NCI-H82 treated with DMSO at 0.1 percent for 48 hours (cell line): ENCODE measurements at regions not wholly inside any gene's neighbourhood (a gene's known extent, or its start where the extent isn't known, plus 50 kb on each side); places are given as distances from the start of the nearest gene placed in this dataset.
"Not testable (repeated sequence)": the region's sequence is repeated elsewhere in the genome, so short reads cannot be mapped to it uniquely, and the experiment has no call there.

Experiments used
- DNase-seq: peaks from one replicate; lab custom pipeline; 2025; ENCODE audit not compliant: unreplicated experiment; lab: John Stamatoyannopoulos, UW

DNA sequence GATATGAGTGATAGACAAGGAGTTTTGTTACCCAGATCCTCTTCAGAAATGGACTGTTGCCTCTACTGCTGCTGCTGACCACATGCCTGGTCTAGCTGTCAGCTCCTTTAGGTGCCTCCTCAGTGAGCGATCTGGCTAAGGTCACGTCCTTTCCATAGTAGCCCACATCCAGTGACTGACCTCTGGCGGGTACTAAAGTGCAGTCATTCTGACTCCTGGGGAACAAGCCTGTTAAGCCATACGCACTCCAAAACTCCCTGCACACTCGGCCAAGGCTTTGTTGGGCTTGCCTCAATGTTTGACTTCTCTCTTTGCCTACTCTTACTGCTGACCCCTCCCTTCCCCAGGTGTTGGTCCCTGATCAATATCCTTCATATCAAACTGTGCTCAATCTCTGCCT, 685.2 kb downstream of the IRS1 start:
- DNase-seq: no peak

GRCh38 chr2:226098861-226099745, 699.6 kb downstream of the NYAP2 start:
- DNase-seq: no peak

GRCh38 chr2:226095058-226095457, 695.5 kb downstream of the NYAP2 start:
- DNase-seq: no peak

- DNase-seq: no peak
Measured at GRCh38 chr2:226093364-226093763, 693.9 kb downstream of the NYAP2 start.

DNA sequence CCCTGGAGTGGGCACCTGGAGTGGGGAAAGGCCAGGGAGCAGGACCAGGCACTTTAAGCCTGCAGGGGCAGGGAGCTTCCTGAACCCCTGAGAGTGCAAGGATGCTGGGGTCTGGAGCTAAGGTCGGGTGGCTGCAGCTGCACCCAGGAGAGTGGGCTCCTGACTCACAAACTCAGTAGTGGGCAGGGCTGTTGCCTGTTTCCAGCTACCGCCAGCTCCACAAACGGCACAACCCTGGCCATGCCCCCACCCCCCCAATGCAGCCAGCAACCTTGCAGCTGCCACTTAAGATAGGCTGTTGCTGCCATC, 688.8 kb downstream of the NYAP2 start:
- DNase-seq: no peak

DNA sequence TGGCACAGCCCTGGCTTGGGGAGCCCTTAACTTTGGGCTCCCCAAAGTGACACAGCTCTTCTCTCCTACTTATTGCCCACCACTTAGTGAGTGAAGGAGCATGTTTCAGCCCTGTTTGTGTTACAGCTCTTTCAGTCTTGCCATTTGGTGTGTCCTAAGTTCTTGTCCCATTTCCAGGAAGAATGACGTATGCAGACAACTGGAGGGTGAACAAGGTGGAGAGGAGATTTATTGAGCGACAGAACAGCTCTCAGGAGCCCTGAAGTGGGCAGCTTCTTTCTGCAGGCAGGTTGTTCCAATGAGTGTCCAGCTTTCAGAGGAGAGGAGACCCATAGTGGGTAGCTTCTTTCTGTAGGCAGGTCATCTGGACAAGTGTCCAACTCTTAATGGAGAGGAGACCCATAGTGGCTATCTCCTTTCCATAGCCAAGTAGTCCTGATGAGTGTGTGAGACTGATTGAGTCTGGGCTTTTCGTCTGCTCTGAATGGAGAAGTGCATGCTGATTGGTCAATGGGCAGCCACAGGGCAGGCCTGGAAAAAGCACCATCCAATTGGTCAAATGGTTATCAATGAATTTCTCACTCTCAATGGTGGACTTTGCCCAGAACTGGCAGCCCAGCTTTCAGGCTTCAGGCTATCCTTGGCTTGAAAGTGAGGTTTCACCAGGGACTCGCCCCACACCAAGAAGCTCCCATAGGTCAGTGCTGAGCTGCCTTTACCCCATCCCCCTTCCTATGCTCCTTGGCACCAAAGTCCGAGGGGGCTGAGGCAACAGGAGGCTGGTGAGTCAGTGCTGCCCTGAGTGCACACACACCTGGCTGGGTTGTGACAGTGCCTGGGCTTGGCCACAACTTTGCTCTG, 688.2 kb downstream of the NYAP2 start:
- no peak for DNase-seq

- DNase-seq: no peak
Measured at GRCh38 chr2:226087051-226087450, 687.5 kb downstream of the NYAP2 start.

GRCh38 chr2:226086190-226086589, 686.7 kb downstream of the NYAP2 start:
- no peak for DNase-seq

DNA sequence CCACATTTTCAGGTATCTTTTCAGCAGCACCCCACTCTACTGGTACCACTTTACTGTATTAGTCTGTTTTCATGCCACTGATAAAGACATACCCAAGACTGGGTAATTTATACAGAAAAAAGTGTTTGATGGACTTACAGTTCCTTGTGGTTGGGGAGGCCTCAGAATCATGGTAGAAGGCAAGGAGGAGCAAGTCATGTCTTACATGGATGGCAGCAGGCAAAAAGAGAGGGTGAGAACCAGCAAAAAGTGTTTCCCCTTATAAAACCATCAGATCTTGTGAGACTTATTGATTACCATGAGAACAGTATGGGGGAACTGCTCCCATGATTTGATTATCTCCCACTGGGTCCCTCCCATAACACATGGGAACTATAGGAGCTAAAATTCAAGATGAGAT, 685.9 kb downstream of the NYAP2 start:
- DNase-seq: not testable (repeated sequence)

- DNase-seq: no peak
Measured at GRCh38 chr2:226080334-226080733, 680.8 kb downstream of the NYAP2 start.

DNA sequence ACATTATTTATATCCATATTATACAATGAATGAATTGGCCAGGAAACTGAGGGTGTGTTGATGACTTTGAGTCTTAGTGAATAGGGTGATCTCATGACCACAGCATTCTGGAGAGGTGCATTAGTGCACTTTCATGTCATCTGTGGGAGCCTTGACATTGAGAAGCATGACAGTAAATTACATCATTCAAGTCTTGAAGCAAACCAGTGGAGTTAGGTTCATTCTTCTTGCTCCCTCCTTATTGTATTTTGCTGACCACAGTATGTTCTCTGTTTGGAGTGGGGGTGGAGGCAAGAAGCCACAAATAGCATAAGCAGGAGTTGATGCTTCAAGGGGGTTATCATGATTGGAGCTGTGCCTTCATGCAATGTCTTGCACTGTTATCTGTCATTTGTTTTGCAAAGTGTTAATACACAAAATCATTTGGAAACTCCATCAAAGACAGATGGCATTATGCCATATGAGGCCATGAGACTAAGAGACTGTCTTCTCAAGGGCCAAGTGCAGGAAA, 680.2 kb downstream of the NYAP2 start:
- DNase-seq: no peak

GRCh38 chr2:226079196-226079595, 679.7 kb downstream of the NYAP2 start:
- DNase-seq: no peak

- peak; percentile 54 for DNase-seq
Measured at GRCh38 chr2:226078666-226079065, 679.2 kb downstream of the NYAP2 start.

DNA sequence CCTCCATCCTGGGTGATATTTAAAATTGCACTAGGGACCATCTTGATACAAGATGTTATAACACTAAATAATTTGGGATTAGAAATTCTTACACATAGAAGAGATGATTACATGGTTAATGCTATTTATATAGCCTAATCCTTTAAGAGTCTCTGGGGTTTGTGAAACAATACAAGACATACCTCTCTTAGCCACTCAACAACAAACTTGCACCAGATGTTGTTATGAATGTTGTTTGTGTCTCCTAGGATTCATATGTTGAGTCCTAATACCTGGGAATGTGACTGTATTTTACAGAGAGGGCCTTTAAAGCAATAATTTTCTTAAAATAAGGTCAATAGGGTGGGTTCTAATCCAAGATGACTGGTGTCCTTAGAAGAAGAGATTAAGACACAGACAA, 678.3 kb downstream of the NYAP2 start:
- peak; percentile 94 for DNase-seq

GRCh38 chr2:226077031-226077430, 677.5 kb downstream of the NYAP2 start:
- no peak for DNase-seq

DNA sequence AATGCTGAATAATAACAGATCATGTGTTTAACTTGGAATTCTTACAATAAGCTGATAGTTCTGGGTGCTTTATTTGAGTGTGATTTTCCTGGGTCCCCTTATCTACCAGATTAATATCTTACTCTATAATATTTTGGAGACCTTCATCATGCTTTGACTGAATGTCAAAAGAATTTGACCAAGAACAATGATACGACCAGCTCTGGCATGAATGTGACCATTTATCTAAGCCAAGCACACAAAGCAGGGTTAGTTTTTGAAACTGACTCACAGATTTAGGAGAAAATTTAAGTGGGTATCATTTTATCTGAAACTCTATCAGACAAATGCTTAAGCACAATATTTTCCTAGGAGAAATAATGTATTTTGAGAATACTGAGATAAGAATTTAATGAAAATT, 677.0 kb downstream of the NYAP2 start:
- DNase-seq: no peak

DNA sequence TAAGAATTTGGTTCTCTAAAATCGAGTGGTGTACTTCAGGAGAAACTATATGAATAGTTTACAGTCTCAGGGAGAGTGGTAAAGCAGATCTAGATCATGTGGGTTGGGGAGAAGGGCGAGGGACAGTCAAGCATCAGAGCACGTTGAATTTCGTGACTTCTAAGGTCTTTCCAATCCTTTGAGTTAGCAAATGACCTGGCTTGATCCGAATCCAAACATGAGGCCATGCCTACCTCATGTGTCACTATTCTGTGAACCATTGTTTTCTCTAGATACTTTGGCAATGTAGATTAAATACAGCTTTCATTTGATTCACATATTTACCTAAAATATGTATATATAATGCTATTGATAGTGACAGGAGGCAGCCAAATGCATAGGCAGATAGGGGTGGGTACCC, 674.9 kb downstream of the NYAP2 start:
- DNase-seq: no peak

DNA sequence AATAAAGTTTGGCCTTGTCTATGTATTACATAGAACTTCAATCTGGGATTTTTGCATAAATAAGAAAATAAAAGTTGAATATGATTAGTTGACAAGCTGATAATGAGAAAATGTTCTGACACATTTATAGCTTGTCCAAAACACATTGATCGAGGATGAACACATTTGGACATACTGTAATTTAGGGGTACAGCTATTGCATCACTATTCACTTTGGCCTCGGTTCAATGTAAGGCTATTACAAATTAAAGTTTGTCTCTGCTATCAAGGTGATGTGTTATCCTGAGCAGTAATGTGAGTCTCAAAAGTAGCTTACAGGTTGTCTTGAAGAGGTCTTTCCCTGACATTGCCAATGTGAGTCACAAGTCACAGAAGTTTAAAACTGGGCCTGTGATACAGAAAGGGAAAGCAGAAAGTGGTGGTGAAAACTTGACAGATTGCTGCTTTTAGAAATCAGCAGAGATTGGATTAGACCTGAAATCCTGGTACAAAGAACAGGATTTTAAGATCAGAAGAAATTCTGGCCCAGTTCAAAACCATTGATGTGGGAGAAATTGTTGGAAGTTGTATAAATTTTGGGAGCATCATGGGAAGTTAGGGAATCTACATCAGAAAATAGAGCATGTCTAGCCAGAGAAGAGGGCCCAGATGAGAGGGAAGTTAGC, 674.1 kb downstream of the NYAP2 start:
- DNase-seq: peak; percentile 20

- DNase-seq: peak; percentile 64
Measured at GRCh38 chr2:226066873-226067272, 667.4 kb downstream of the NYAP2 start.

GRCh38 chr2:226066391-226066790, 666.9 kb downstream of the NYAP2 start:
- DNase-seq: peak; percentile 92

DNA sequence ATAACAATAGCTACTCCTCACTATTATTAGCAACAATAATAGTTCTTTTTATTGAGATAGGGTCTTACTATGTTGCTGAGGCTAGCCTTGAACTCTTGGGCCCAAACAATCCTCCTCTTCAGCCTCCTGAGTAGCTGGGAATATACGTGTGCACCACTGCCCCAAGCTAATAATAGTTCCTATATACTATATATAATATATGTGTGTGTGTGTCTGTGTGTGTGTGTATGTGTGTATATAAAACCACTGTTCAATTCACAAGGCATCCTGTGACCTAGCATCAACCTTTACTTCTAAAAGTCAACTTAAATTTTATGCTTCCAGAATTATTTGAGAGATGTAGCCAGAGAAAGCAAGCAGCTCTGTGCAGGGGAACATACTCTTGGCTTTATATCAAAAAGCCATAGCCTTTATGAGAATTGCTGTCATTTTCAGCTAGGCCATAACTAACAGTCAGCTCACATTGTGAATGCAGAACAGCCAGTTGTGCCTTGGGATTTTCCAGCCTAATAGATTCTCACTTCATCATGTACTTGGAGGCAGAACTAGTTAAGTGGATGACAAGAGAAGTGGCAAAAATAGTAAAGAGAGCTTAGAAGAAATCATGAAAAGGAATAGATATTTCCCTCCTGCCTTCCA, 665.5 kb downstream of the NYAP2 start:
- DNase-seq: peak; percentile 20
